Central memory CD8-positive, alpha-beta T cell (primary cell): ENCODE measurements at regions not wholly inside any gene's neighbourhood (a gene's known extent, or its start where the extent isn't known, plus 50 kb on each side); places are given as distances from the start of the nearest gene placed in this dataset.
"Not testable (repeated sequence)": the region's sequence is repeated elsewhere in the genome, so short reads cannot be mapped to it uniquely, and the experiment has no call there.

Source experiments
- ATAC-seq: fragments of 150-1000 bp; cut with Tn5 transposase; replicated peaks from 2 replicates; pipeline ENCODE4 v1.10.0; 2022; ENCODE audit warnings: mild to moderate bottlenecking, moderate FRiP score, moderate number of reproducible peaks; ENCODE audit not compliant: poor library complexity, severe bottlenecking; ENCODE audit errors: extremely low read depth
- DNase-seq, 2 donors: peaks; one replicate each; pipeline ENCODE4 v3.0.0; 2021; ENCODE audit warnings: low spot score in 2 of 2
- H3K27ac Mint-ChIP-seq: one replicate; pipeline ENCODE4 v1.8.0; 2022; ENCODE audit warnings: low read depth, mild to moderate bottlenecking, moderate library complexity, mixed read lengths
- H3K27me3 Mint-ChIP-seq: one replicate; pipeline ENCODE4 v1.8.0; 2022; ENCODE audit warnings: mixed read lengths
- H3K36me3 Mint-ChIP-seq: one replicate; pipeline ENCODE4 v1.8.0; 2022; ENCODE audit warnings: mild to moderate bottlenecking, moderate library complexity, mixed read lengths; ENCODE audit not compliant: insufficient read depth
- H3K4me1 Mint-ChIP-seq: one replicate; pipeline ENCODE4 v1.8.0; 2022; ENCODE audit warnings: mixed read lengths
- H3K4me3 Mint-ChIP-seq: one replicate; pipeline ENCODE4 v1.8.0; 2022; ENCODE audit warnings: mild to moderate bottlenecking, moderate library complexity, mixed read lengths
- H3K9me3 Mint-ChIP-seq: one replicate; pipeline ENCODE4 v1.8.0; 2022; ENCODE audit warnings: mixed read lengths

DNA sequence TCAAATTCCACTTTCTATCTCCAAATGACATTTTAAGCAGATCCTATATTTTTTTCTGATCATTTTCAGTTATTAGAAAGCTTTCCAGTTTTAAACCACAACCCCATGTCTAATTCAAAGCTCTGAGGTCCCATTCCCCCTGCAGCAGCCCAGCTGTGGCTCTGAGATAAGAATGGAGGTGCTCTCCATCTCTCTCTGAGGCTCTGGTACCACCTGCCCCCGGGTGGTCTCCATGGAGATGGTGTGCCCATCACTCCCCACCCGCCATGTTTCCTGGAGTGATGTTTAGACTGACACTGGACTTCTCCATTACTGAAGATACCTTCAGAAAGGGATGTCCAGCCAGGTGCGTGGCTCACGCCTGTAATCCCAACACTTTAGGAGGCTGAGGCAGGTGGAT is 68.1 kb upstream of the SEC14L1 start:
- no peaks in the 10 kb centered on the region for H3K9me3 Mint-ChIP-seq
- H3K27me3 Mint-ChIP-seq, result peaks cover 84% of the 10 kb centered on the region
- H3K36me3 Mint-ChIP-seq, result no peaks in the 10 kb centered on the region
- H3K4me3 Mint-ChIP-seq, result no peak overlapping the region
- ATAC-seq (no peak), DNase-seq (no peak)
- H3K4me1 Mint-ChIP-seq, result no peaks in the 10 kb centered on the region
- H3K27ac Mint-ChIP-seq, result no peak overlapping the region

- Mint-ChIP-seq H3K27me3 (peaks cover 77% of the 10 kb centered on the region), H3K27ac (no peak overlapping the region)
Observed at GRCh38 chr17:77074681-77075080, 66.1 kb upstream of the SEC14L1 start.

GRCh38 chr17:77076124-77076830 is 64.5 kb upstream of the SEC14L1 start:
- Mint-ChIP-seq H3K9me3 (no peaks in the 10 kb centered on the region), H3K4me3 (no peak overlapping the region), H3K36me3 (no peaks in the 10 kb centered on the region), H3K27ac (no peak overlapping the region), H3K4me1 (no peaks in the 10 kb centered on the region), H3K27me3 (peaks cover 72% of the 10 kb centered on the region)
- ATAC-seq (no peak), DNase-seq (no peak)

More at GRCh38 chr17:77074681-77075080, 66.1 kb upstream of the SEC14L1 start:
- no peak for ATAC-seq
- no peak overlapping the region for H3K4me3 Mint-ChIP-seq
- DNase-seq, result no peak
- H3K9me3 Mint-ChIP-seq, result no peaks in the 10 kb centered on the region
- no peaks in the 10 kb centered on the region for H3K4me1 Mint-ChIP-seq
- H3K36me3 Mint-ChIP-seq, result no peaks in the 10 kb centered on the region

GRCh38 chr17:77083531-77083930 is 57.2 kb upstream of the SEC14L1 start:
- no peak for DNase-seq
- no peak overlapping the region for H3K4me3 Mint-ChIP-seq
- H3K27me3 Mint-ChIP-seq, result peaks cover 20% of the 10 kb centered on the region
- no peak for ATAC-seq
- H3K36me3 Mint-ChIP-seq, result peaks cover 3% of the 10 kb centered on the region
- H3K9me3 Mint-ChIP-seq, result no peaks in the 10 kb centered on the region
- peaks cover 12% of the 10 kb centered on the region for H3K4me1 Mint-ChIP-seq
- H3K27ac Mint-ChIP-seq, result no peak overlapping the region

GRCh38 chr17:77085926-77086432 is 54.8 kb upstream of the SEC14L1 start:
- ATAC-seq (no peak), DNase-seq (no peak)
- Mint-ChIP-seq H3K4me3 (peak overlapping the region; percentile 31), H3K4me1 (peaks cover 31% of the 10 kb centered on the region), H3K9me3 (no peaks in the 10 kb centered on the region), H3K27ac (no peak overlapping the region), H3K27me3 (peaks cover 11% of the 10 kb centered on the region), H3K36me3 (peaks cover 21% of the 10 kb centered on the region)

DNA sequence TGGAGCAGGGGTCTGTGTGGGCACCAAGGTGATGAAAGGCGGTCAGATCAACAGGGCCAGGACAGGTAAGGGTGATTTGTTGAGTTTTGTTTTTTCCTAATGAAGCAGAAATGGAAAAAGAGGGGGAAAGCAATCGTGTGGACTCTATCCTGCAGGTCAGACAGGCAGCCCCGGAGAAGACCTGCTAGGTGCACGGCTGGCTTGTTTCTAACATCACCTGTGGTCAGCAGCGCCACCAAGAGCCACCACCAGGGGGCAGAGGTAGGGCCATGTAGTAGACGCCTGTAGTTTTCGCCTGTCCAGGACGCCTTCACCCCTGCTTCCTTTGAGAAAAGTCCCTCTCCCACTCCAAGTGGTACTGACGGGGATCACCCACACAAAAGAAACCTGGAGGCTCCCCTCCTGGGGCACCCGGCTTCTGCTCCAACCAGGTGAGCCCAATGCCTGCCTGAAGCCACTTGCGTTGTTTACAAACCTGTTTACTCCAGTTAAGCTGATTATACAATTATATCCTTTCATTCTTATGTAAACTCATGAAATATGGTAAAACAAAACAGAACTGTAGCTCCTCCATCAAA is 54.2 kb upstream of the SEC14L1 start:
- ATAC-seq (no peak), DNase-seq (peak; percentile 48 to 76)
- Mint-ChIP-seq H3K4me1 (peaks cover 31% of the 10 kb centered on the region), H3K27ac (no peak overlapping the region), H3K9me3 (no peaks in the 10 kb centered on the region), H3K36me3 (peaks cover 27% of the 10 kb centered on the region), H3K27me3 (peaks cover 11% of the 10 kb centered on the region), H3K4me3 (peak overlapping the region; percentile 31)

GRCh38 chr17:77087650-77088454 is 52.9 kb upstream of the SEC14L1 start:
- H3K4me1 Mint-ChIP-seq, result peaks cover 38% of the 10 kb centered on the region
- no peaks in the 10 kb centered on the region for H3K9me3 Mint-ChIP-seq
- H3K36me3 Mint-ChIP-seq, result peaks cover 34% of the 10 kb centered on the region
- peak overlapping the region; percentile 83 for H3K4me3 Mint-ChIP-seq
- DNase-seq (no peak), ATAC-seq (no peak)
- H3K27ac Mint-ChIP-seq, result peak overlapping the region; percentile 90
- H3K27me3 Mint-ChIP-seq, result no peaks in the 10 kb centered on the region

GRCh38 chr17:77088455-77089123 is 52.2 kb upstream of the SEC14L1 start:
- peak overlapping the region; percentile 83 for H3K4me3 Mint-ChIP-seq
- DNase-seq (peak; percentile 73), ATAC-seq (peak; percentile 93)
- no peaks in the 10 kb centered on the region for H3K27me3 Mint-ChIP-seq
- peaks cover 38% of the 10 kb centered on the region for H3K4me1 Mint-ChIP-seq
- H3K36me3 Mint-ChIP-seq, result peaks cover 41% of the 10 kb centered on the region
- no peaks in the 10 kb centered on the region for H3K9me3 Mint-ChIP-seq
- H3K27ac Mint-ChIP-seq, result peak overlapping the region; percentile 90

- peak overlapping the region; percentile 83 for H3K4me3 Mint-ChIP-seq
- peak overlapping the region; percentile 90 for H3K27ac Mint-ChIP-seq
- H3K9me3 Mint-ChIP-seq, result no peaks in the 10 kb centered on the region
- H3K27me3 Mint-ChIP-seq, result no peaks in the 10 kb centered on the region
- ATAC-seq (peak; percentile 8), DNase-seq (no peak)
- H3K36me3 Mint-ChIP-seq, result peaks cover 43% of the 10 kb centered on the region
- peaks cover 38% of the 10 kb centered on the region for H3K4me1 Mint-ChIP-seq
Observed at GRCh38 chr17:77089124-77089490, 51.7 kb upstream of the SEC14L1 start.

GRCh38 chr17:77089949-77090348 is 50.8 kb upstream of the SEC14L1 start:
- H3K4me3 Mint-ChIP-seq, result peak overlapping the region; percentile 32
- not testable (repeated sequence) for ATAC-seq, DNase-seq, H3K9me3 Mint-ChIP-seq, H3K27me3 Mint-ChIP-seq
- H3K27ac Mint-ChIP-seq, result peak overlapping the region; percentile 90
- H3K4me1 Mint-ChIP-seq, result peaks cover 41% of the 10 kb centered on the region
- peaks cover 45% of the 10 kb centered on the region for H3K36me3 Mint-ChIP-seq

GRCh38 chr17:77090476-77090875 is 50.3 kb upstream of the SEC14L1 start:
- Mint-ChIP-seq H3K4me3 (peak overlapping the region; percentile 32), H3K36me3 (peaks cover 46% of the 10 kb centered on the region), H3K9me3 (no peaks in the 10 kb centered on the region), H3K27ac (peak overlapping the region; percentile 90), H3K27me3 (no peaks in the 10 kb centered on the region), H3K4me1 (peaks cover 43% of the 10 kb centered on the region)
- no peak for DNase-seq
- ATAC-seq, result no peak
